ENCODE measurements at regions not wholly inside any gene's neighbourhood (a gene's known extent, or its start where the extent isn't known, plus 50 kb on each side); places are given as distances from the start of the nearest gene placed in this dataset.

DNA sequence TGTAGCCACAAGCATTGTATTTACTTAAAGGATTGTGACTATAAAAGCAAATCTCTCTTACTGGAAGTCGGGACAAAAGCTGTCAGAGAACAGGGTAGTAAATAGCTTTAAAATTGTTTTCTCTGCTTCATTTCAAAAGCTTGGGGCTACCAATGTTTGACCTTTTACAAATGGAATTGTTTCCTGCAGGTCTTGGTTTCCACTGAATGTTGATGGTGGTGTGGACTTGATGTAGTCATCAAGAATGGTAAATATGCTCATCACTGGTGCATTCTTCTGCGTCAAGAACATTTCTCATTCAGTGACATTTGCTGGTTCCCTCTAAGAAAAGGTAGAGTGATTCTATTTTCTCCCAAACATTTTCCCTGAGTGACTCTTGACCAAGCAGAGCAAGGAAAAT, 435.4 kb upstream of the KHDRBS2 start:
- no peak for DNase-seq (ENCODE audit: low read depth)
- TF ChIP-seq, protein P1, sequence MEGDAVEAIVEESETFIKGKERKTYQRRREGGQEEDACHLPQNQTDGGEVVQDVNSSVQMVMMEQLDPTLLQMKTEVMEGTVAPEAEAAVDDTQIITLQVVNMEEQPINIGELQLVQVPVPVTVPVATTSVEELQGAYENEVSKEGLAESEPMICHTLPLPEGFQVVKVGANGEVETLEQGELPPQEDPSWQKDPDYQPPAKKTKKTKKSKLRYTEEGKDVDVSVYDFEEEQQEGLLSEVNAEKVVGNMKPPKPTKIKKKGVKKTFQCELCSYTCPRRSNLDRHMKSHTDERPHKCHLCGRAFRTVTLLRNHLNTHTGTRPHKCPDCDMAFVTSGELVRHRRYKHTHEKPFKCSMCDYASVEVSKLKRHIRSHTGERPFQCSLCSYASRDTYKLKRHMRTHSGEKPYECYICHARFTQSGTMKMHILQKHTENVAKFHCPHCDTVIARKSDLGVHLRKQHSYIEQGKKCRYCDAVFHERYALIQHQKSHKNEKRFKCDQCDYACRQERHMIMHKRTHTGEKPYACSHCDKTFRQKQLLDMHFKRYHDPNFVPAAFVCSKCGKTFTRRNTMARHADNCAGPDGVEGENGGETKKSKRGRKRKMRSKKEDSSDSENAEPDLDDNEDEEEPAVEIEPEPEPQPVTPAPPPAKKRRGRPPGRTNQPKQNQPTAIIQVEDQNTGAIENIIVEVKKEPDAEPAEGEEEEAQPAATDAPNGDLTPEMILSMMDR (IDR thresholded peaks at IDR 0.05; ENCODE audit: insufficient read depth, low read length), result no peak
- H3K4me3 ChIP-seq (ENCODE audit: low read depth, low read length), result no peak overlapping the region

DNA sequence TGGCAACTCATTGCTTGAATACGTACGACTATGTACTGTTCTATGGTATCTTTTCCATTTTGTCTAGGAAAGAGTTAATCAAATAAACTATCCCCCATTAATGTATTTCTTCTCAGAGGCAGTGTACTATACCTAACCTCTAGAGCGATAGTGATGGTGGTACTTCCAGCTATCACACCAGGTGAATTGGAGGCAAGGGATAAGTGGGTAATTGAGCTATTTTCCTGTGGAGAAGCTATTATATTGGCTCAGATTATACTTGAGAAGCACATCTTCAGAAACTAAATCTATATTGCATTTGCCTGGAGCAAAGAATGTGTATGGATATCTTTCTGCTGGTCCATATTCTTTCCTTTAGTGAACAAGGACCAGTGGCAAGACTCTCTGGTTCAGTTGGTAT, 430.7 kb upstream of the KHDRBS2 start:
- no peak for DNase-seq (ENCODE audit: low read depth)
- no peak overlapping the region for H3K4me3 ChIP-seq (ENCODE audit: low read depth, low read length)
- TF ChIP-seq, protein P1 (IDR thresholded peaks at IDR 0.05; ENCODE audit: insufficient read depth, low read length), result no peak

DNA sequence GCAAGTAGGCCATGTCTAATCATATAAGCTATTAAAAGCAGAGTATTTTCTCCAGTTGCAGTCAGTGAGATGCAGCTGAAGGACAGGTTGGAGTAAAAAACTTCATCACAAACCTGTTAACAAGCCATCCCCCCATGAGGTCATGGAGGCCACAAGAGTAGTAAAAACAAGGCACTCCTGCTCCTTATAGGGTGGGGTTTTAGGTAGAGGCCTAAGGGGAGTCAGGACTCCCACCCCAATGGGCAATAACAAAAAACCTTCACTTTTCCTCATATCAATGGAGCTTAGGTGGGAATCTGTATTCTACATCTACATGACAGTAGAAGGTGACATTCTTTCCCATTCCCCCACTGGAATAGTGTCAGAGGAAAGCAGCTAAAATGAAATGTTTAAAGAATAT, 428.1 kb upstream of the KHDRBS2 start:
- TF ChIP-seq, protein P1 (IDR thresholded peaks at IDR 0.05; ENCODE audit: insufficient read depth, low read length), result no peak
- no peak for DNase-seq (ENCODE audit: low read depth)
- no peak overlapping the region for H3K4me3 ChIP-seq (ENCODE audit: low read depth, low read length)

DNA sequence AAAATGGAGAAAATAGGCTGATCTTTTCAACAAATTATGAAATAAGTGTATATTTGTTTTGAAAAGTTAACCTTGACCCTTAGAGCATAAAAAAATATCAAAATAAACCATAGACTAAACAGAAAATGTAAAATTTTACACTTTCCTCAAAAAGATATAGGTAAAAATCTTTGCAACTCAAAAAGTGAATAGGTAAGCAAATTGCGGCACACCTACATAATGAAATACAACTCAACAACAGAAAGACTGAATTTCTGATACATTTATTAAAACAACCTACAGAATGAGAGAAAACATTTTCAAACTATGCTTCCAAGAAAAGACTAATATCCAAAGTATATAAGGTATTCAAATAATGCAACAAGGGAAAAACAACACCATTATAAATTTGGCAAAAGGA, 425.7 kb upstream of the KHDRBS2 start:
- TF ChIP-seq, protein P1 (IDR thresholded peaks at IDR 0.05; ENCODE audit: insufficient read depth, low read length), result no peak
- H3K4me3 ChIP-seq (ENCODE audit: low read depth, low read length), result no peak overlapping the region
- no peak for DNase-seq (ENCODE audit: low read depth)

DNA sequence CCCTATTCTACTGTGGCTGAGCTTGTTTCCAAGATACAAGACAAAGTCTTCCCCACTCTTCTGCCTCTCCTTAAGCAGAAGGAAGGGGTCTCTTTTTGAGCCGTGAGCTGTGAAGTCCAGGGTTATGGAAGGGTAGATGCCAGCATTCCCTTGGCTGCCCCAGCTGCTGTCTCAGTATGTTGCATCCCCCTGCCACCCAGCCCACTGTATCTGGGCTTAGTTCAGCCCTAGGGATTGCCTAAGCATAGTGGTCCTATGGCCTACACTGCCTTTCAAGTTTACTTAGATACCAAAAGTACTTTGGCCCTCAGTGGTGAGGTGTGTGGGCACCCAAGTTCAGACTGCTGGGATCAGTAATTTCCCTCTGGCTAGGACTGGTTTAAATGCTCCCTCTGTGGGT, 421.9 kb upstream of the KHDRBS2 start:
- TF ChIP-seq, protein P1 (IDR thresholded peaks at IDR 0.05; ENCODE audit: insufficient read depth, low read length), result no peak
- H3K4me3 ChIP-seq (ENCODE audit: low read depth, low read length), result no peak overlapping the region
- DNase-seq (ENCODE audit: low read depth), result no peak

DNA sequence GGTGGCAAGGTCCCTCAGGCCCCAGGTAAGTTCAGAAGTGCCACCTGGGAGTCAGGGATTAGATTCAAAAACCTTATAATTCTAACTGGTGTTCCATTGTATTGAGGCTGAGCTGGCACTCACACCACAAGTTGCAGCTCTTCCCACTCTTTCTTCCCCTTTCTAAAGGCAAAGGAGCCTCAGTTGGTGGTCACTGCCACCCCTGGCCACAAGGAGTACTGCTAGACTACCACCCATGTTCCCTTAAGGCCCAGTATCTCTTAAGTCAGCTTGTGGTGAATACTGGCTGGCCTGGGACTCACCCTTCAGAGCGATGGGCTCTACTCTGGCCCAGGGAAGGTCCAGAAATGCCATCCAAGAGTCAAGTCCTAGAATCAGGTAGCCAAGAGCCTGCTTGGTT, 421.1 kb upstream of the KHDRBS2 start:
- TF ChIP-seq, protein P1 (IDR thresholded peaks at IDR 0.05; ENCODE audit: insufficient read depth, low read length), result no peak
- no peak overlapping the region for H3K4me3 ChIP-seq (ENCODE audit: low read depth, low read length)
- no peak for DNase-seq (ENCODE audit: low read depth)

DNA sequence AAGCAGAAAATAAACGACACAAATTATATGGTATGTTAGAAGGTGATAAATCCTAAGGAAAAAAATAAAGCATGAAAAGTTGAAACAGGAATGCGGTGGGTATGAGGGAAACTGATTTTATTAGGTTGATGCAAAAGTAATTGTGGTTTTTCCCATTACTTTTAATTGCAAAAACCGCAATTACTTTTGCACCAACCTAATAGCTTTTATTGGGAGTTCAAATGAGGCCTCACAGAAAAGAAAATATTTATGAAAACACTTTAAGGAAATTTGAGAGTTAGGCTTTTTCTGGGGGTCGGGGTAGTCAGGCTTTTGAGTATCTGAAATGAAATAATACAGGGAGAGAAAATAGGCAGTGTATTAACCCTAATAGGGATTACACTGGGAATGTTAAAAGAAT, 397.0 kb upstream of the KHDRBS2 start:
- TF ChIP-seq, protein P1 (IDR thresholded peaks at IDR 0.05; ENCODE audit: insufficient read depth, low read length), result no peak
- no peak for DNase-seq (ENCODE audit: low read depth)
- H3K4me3 ChIP-seq (ENCODE audit: low read depth, low read length), result no peak overlapping the region

Measured in fibroblast of the aortic adventitia (primary cell).